ENCODE measurements at regions not wholly inside any gene's neighbourhood (a gene's known extent, or its start where the extent isn't known, plus 50 kb on each side); places are given as distances from the start of the nearest gene placed in this dataset.

DNA sequence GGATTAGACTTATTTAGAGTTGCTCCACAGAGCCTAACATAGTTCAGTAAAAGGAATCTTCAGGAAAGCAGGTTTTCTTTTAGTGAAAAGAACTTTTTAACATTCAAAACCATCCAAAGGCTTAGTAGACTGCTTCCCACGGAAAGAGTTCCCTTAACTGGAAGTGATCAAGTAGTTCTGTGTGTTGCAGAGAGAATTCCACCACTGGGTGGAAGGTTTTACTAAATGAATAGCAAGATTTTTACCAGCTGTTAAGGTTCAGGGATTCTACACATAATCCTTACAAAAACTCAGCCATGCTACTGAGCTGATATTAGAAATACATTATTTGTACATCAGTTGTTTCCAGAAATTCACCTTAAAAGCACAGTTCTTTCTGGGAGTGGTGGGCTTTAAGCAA, 119.7 kb downstream of the GDAP2 start:
- no peak for DNase-seq

GRCh38 chr1:117810553-117810952, 118.9 kb downstream of the GDAP2 start:
- no peak for DNase-seq

- no peak for DNase-seq
Observed at GRCh38 chr1:117812869-117813511, 116.4 kb downstream of the GDAP2 start.

Data from hematopoietic multipotent progenitor cell treated with erythropoietin and hydrocortisone succinate and interleukin-3 and kit ligand, for 6 days (in vitro differentiated cells).